ENCODE measurements at regions not wholly inside any gene's neighbourhood (a gene's known extent, or its start where the extent isn't known, plus 50 kb on each side); places are given as distances from the start of the nearest gene placed in this dataset.
"Not testable (repeated sequence)": the region's sequence is repeated elsewhere in the genome, so short reads cannot be mapped to it uniquely, and the experiment has no call there.

GRCh38 chr11:27241311-27242122, 121.5 kb downstream of the CCDC34 start:
- FAIRE-seq = no peak

GRCh38 chr11:27239305-27239942, 123.6 kb downstream of the CCDC34 start:
- FAIRE-seq = no peak

DNA sequence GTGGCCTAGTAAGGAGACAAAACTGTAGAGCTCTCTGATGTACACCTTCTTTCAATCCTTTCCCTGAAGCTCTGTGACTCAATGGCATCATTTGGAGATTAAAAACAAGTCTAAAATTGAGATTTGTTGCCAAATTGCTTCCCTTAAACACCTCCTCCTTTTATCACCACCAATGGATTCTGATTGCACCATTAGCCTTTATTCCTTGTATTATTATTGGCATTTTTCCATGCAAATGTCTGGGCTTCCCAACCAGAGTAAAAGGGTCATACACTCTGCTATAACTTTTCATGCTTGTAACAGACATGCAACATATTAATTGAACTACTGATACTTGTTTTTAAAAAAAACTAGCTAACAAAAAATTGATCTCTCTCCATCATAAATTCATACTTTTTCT, 124.2 kb downstream of the CCDC34 start:
- no peak for FAIRE-seq

- no peak for FAIRE-seq
Measured at GRCh38 chr11:27237643-27238042, 125.4 kb downstream of the CCDC34 start.

DNA sequence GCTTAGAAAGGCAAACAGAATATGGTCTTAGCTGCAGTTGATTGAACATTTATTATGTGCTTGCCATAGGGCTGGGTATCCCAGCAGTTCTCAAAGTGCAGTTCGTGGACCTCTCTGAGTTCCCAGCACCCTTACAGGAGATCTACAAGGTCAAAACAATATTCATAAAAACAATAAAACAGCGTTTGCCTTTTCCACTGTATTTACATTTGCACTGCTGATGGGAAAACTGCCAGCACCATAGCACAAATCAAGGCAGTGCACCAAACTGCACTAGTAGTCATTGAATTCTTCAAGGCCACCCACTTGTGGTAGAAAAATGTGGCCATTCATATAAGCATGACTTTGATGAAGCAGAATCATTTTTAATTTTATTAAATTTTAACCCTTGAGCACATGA, 128.1 kb downstream of the CCDC34 start:
- FAIRE-seq = no peak

GRCh38 chr11:27234043-27234668, 128.9 kb downstream of the CCDC34 start:
- no peak for FAIRE-seq

GRCh38 chr11:27233654-27234042, 129.4 kb downstream of the CCDC34 start:
- no peak for FAIRE-seq

- no peak for FAIRE-seq
Measured at GRCh38 chr11:27231530-27231929, 131.5 kb downstream of the CCDC34 start.

GRCh38 chr11:27230192-27230572, 132.8 kb downstream of the CCDC34 start:
- FAIRE-seq = no peak

DNA sequence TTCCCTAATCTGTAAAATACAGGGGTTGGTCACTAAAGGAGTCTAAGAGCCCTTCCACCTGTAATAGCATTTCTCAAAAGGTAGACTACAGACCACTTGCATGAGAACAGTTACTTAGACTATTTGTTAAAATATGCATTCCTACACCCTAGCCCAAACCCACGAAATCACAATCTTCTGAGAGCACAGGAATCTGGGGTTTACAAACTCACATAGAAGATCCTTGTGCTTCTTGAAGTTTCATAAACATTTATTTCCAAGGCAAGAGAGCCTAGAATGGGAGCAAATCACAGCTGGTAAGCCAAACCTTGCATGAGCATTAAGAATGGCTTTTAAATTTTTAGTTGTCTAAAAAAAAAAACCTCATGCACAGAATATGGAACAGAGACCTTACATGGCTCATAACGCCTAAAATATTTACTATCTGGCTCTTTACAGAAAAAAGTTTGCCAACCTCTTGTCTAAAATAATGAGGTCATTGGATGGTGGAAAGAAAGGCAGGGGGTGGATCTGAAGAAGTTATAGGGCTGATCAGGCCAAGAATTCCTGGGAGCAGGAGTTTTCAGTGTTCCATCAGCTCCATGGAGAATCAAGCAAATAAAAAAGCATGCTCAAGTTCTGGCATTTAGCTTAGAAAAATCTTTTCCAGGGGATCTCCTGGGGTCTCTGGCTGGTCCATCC, 133.4 kb downstream of the CCDC34 start:
- no peak for FAIRE-seq

DNA sequence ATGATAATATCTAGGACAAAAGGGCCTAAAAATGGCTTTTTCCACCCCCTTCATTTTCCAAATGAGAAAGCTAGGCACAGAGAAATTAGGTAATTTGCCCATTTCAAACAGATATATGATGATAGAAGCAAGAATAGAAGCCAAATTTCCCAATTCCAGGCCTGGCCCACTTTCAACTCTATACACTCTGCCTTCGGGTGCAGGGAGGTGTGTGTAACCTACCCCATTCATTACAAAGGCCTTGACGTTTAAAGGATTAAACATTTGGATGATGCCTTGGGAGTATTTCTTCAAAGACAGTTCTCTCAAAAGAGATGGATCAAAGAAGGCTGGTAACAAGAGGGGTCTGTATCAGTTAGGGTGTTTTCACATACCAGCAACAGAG, 134.1 kb downstream of the CCDC34 start:
- no peak for FAIRE-seq

GRCh38 chr11:27228232-27228905, 134.6 kb downstream of the CCDC34 start:
- no peak for FAIRE-seq

DNA sequence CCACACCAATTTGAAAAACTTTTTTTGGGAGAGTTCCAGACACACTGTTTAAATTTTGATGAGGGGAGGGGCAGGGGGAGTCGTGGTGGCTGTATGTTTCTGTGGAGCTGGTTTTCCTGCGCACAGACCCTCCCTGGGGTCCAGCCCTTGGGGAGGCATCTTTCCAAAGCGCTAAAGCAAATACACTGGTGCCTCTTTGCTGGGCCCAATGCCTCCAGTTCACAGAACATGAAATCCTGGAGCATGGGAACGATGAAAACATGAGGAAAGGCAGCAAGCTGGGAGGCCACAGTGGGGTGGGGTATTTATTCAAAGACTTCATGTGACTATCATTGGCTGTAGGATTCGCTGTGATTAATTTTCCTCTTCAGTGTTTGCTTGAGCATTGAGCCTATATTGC, 135.3 kb downstream of the CCDC34 start:
- no peak for FAIRE-seq

- not testable (repeated sequence) for FAIRE-seq
Measured at GRCh38 chr11:27219487-27220039, 143.5 kb downstream of the CCDC34 start.

GRCh38 chr11:27218421-27219038, 144.5 kb downstream of the CCDC34 start:
- FAIRE-seq = peak; percentile 98

GRCh38 chr11:27217948-27218420, 145.0 kb downstream of the CCDC34 start:
- FAIRE-seq = no peak

DNA sequence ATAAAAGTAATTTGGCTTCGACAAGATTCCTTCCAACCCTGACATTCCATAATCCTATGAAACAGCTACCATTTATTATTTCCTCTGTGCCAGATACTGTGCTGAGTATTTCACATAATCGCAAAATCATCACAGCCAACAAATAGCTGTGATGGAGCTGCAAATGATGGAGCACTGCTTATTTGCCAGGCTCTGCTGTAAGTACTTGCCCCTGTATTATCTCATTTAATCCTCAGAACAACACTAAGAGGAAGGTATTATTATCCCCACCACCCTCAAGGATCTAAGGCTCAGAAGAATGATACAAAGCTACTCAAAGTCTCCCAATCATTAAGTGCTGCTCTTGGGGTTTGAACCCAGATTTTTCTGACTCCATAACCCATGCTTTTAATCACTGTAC, 145.5 kb downstream of the CCDC34 start:
- FAIRE-seq = no peak

DNA sequence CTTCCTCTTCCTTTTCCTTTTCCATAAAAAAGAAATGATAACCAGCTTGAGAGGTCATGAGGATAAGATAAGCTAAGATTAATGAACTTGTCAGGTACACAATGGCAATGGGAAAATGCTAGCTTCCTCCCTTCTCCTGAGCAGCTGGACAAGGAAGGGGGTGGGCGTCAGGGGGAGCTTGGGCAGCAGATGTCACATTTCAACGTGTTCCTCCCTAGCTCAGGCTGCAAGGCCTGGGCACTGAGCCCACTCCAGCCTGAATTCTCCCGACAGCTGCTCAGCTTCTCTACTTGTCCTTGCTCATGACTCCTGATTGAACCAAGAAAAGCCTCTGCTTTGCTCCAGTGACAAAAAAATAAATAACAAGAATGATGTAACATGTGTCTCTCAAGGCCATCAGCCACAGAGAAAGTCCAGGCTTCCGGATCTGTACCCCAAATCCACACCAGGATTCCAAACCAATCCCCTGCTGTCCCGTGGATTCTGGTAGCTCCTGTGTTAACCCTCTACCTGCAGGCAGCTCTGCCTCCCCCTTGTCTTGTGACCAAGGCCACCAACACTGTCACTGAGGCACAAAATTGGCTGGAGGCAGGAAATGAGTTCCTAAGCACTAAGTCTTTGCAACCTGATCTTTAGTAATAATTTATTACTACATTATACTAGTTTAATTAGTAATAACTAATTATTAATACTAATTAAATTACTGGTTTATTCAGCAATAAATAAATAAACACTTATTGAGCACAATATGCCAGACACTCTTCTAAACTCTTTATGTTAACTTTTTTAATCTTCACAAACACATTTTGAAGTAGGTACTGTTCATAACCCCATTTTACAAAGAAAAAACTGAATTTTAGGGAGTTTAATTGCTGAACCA, 146.5 kb downstream of the CCDC34 start:
- peak; percentile 62 for FAIRE-seq

DNA sequence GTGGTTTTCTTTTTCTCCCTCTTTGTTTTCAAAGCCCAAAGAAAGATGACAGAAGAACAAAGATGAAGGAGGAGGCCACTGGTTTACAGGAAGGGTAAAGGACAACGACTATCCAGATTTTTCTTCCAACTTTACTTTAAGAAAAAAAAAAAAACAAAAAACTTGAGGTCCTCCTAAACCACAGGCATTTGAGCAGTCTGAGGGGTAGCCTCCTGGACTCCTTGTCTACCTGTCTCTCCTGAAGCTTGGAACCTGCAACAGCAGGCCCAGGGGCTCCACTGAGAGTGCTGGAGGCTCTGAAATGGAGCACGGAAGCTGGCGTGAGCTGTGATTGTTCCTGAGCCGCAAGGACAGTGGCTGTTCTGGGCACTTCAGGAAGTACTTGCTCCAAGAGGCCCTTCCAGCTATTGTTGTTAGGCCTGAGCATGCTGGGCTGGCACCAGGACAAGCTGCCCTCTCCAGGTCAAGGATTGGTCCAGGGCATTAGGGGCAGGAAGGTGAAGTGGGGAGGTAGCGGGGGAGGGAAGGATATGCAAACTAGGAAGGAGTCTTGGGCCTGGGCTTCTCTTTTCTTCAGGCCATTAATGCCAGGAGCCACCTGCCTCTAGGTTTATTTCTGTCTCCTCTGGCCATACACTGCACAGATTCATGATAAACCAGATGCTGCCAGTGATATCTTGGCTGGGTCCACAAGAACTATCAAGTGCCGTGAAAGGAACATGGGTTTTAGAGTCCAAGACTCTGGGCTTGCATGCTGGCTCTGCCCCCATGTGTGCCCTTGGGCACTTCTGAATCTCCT, 147.3 kb downstream of the CCDC34 start:
- no peak for FAIRE-seq

DNA sequence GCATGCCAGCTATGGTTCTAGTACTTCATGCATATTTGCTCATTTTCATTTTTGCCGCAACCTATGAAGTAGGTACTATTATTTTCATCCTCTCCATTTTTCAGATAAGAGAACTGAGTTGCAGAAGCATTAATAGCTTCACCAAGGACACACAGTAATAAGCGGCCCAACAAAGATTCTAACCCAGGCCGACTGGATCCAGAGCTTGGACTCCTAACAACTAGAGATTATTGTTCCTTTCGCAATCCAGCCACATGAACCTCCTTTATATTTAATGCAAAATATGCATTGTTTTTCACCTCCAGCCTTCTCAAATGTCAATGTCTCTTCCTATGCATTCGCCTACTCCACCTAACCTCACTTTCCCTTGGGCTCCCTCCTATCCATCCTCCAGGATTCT, 148.3 kb downstream of the CCDC34 start:
- no peak for FAIRE-seq
